K562 (cell line): ENCODE measurements at regions not wholly inside any gene's neighbourhood (a gene's known extent, or its start where the extent isn't known, plus 50 kb on each side); places are given as distances from the start of the nearest gene placed in this dataset.

Source experiments
- ZNF280A ChIP-seq: fragments of 450-650 bp; IDR thresholded peaks from 2 replicates; pipeline ENCODE4 v1.6.1; 2018; ENCODE audit warnings: mild to moderate bottlenecking, low read depth; ENCODE audit not compliant: partially characterized antibody
- ZNF407 ChIP-seq: fragments of 450-650 bp; IDR thresholded peaks from 2 replicates; pipeline ENCODE4 v1.6.1; 2016; ENCODE audit warnings: low read depth
- TF ChIP-seq, protein P1 (sequence below), 2 experiments: fragments of 450-650 bp in 1 of 2; sonication (generic) in 1 of 2; formaldehyde crosslinking in 1 of 2; IDR thresholded peaks; 2 replicates each; pipeline versions ENCODE4 v1.7.1 to v1.9.0; 2016 to 2022; ENCODE audit warnings: inconsistent platforms in 1 of 2, mild to moderate bottlenecking in 1 of 2, missing genetic modification reagents in 1 of 2
- TF ChIP-seq, protein P2 (sequence below): fragments of 250-450 bp; sonication (Bioruptor Pico); IDR thresholded peaks from 2 replicates; pipeline ENCODE4 v1.9.0; 2021; ENCODE audit warnings: mild to moderate bottlenecking

- TF ChIP-seq, protein P1, sequence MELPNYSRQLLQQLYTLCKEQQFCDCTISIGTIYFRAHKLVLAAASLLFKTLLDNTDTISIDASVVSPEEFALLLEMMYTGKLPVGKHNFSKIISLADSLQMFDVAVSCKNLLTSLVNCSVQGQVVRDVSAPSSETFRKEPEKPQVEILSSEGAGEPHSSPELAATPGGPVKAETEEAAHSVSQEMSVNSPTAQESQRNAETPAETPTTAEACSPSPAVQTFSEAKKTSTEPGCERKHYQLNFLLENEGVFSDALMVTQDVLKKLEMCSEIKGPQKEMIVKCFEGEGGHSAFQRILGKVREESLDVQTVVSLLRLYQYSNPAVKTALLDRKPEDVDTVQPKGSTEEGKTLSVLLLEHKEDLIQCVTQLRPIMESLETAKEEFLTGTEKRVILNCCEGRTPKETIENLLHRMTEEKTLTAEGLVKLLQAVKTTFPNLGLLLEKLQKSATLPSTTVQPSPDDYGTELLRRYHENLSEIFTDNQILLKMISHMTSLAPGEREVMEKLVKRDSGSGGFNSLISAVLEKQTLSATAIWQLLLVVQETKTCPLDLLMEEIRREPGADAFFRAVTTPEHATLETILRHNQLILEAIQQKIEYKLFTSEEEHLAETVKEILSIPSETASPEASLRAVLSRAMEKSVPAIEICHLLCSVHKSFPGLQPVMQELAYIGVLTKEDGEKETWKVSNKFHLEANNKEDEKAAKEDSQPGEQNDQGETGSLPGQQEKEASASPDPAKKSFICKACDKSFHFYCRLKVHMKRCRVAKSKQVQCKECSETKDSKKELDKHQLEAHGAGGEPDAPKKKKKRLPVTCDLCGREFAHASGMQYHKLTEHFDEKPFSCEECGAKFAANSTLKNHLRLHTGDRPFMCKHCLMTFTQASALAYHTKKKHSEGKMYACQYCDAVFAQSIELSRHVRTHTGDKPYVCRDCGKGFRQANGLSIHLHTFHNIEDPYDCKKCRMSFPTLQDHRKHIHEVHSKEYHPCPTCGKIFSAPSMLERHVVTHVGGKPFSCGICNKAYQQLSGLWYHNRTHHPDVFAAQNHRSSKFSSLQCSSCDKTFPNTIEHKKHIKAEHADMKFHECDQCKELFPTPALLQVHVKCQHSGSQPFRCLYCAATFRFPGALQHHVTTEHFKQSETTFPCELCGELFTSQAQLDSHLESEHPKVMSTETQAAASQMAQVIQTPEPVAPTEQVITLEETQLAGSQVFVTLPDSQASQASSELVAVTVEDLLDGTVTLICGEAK (IDR thresholded peaks at IDR 0.05): 0 out of 2 replicates have a peak, but pooled peaks have one; percentile 37
- TF ChIP-seq, protein P1 (CRISPR knock-in tag; IDR thresholded peaks at IDR 0.05): 0 out of 2 replicates have a peak, but pooled peaks have one; percentile 25
- TF ChIP-seq, protein P2, sequence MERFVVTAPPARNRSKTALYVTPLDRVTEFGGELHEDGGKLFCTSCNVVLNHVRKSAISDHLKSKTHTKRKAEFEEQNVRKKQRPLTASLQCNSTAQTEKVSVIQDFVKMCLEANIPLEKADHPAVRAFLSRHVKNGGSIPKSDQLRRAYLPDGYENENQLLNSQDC: no peak
- TF ChIP-seq ZNF280A (no peak), ZNF407 (no peak)
Measured at GRCh38 chr19:29092712-29093552, 120.0 kb downstream of the UQCRFS1 start (continued).
